ENCODE measurements at regions not wholly inside any gene's neighbourhood (a gene's known extent, or its start where the extent isn't known, plus 50 kb on each side); places are given as distances from the start of the nearest gene placed in this dataset.

DNA sequence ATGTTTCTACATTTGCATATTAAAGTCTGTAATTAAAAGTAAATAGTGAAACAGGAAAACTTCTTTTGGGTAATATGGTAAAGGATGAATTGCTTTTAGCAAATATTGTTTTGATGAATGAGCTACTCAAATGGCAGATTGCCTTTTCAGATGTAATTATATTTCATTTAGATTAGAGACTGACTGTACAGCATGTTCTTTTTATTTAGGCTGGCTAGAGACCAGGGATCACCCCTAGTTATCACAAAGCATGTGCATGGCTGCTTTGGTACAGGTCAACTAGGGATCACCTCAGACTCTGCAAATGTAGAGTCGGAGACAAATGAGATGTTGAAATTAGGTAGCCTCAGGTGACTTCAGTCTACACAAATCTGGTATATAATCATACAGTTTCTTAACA is 214.9 kb upstream of the SEMA6A start:
- no peak for ATAC-seq
- no peaks in the 10 kb centered on the region; the same call in 2 of the 3 replicates for H3K9me3 ChIP-seq
- FAIRE-seq: no peak
- no peak for DNase-seq (ENCODE audit: low read depth in 1 of 2, low spot score in 1 of 2)
- ChIA-PET POLR2A (interaction anchor here (0.6 kb wide), 1 partner anchor 101 kb away, joined by 3 read pairs; no protein-coding TSS in a partner anchor), CTCF (no interaction called here)
- H3K4me2 ChIP-seq: no peak overlapping the region
- no peak overlapping the region for H3K4me3 ChIP-seq
- 21% methylated on average over 1 of the region's 1 CpG for WGBS (ENCODE audit: missing lambda C conversion rate)
- no peaks in the 10 kb centered on the region for H3K4me1 ChIP-seq
- no peak for TF ChIP-seq CHD4 (IDR thresholded peaks at IDR 0.05; ENCODE audit: borderline replicate concordance)
- TF ChIP-seq RNF2 (IDR thresholded peaks at IDR 0.05; ENCODE audit: borderline replicate concordance, low read depth): no peak
- TF ChIP-seq, protein P1, sequence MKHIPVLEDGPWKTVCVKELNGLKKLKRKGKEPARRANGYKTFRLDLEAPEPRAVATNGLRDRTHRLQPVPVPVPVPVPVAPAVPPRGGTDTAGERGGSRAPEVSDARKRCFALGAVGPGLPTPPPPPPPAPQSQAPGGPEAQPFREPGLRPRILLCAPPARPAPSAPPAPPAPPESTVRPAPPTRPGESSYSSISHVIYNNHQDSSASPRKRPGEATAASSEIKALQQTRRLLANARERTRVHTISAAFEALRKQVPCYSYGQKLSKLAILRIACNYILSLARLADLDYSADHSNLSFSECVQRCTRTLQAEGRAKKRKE (CRISPR knock-in tag; IDR thresholded peaks at IDR 0.05; ENCODE audit: low read depth): no peak
- TF ChIP-seq, protein P2, sequence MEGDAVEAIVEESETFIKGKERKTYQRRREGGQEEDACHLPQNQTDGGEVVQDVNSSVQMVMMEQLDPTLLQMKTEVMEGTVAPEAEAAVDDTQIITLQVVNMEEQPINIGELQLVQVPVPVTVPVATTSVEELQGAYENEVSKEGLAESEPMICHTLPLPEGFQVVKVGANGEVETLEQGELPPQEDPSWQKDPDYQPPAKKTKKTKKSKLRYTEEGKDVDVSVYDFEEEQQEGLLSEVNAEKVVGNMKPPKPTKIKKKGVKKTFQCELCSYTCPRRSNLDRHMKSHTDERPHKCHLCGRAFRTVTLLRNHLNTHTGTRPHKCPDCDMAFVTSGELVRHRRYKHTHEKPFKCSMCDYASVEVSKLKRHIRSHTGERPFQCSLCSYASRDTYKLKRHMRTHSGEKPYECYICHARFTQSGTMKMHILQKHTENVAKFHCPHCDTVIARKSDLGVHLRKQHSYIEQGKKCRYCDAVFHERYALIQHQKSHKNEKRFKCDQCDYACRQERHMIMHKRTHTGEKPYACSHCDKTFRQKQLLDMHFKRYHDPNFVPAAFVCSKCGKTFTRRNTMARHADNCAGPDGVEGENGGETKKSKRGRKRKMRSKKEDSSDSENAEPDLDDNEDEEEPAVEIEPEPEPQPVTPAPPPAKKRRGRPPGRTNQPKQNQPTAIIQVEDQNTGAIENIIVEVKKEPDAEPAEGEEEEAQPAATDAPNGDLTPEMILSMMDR (IDR thresholded peaks at IDR 0.05): no peak
- TF ChIP-seq GATA3 (IDR thresholded peaks at IDR 0.05; ENCODE audit: borderline replicate concordance): no peak
- TF ChIP-seq RARB (CRISPR knock-in tag; IDR thresholded peaks at IDR 0.05): no peak
- TF ChIP-seq, protein P3, sequence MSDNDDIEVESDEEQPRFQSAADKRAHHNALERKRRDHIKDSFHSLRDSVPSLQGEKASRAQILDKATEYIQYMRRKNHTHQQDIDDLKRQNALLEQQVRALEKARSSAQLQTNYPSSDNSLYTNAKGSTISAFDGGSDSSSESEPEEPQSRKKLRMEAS (IDR thresholded peaks at IDR 0.05): no peak
- no peak overlapping the region for H3K27ac ChIP-seq

DNA sequence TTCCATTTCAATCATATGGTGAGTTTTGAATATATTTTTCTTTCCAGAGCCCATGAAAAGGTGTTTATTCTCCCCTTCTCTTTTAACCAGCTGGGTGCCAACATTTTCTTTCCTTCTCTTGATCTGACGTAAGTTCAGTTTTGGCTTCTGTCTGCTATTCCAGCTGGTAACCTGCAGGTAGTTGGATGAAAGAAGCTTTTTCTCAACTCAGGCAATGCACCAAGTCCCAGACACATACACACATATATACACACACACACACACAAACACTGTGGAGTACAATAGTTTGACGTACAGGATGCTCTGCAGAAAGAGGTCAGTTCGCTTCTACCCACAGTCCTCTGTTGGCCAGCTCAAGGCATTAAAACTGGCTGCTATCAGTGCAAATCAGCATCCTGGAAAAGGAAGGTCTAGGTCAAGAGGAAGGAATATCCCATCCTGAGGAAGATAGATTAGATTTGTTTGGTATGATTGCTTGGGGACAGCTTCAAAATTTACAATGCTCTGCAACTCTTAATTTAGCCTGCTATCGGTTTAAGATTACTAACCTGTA is 214.3 kb upstream of the SEMA6A start:
- Histone ChIP-seq H3K4me3 (no peak overlapping the region), H3K4me2 (no peak overlapping the region), H3K9me3 (no peaks in the 10 kb centered on the region; the same call in 2 of the 3 replicates), H3K27ac (no peak overlapping the region), H3K4me1 (no peaks in the 10 kb centered on the region)
- no peak for DNase-seq (ENCODE audit: low read depth in 1 of 2, low spot score in 1 of 2)
- WGBS (ENCODE audit: missing lambda C conversion rate): 18% methylated on average over 4 of the region's 4 CpGs
- ChIA-PET CTCF (no interaction called here), POLR2A (interaction anchor here (0.6 kb wide), 1 partner anchor 100 kb away, joined by 3 read pairs; no protein-coding TSS in a partner anchor)
- TF ChIP-seq RFX5 (IDR thresholded peaks at IDR 0.05) (no peak), EHF (CRISPR knock-in tag; IDR thresholded peaks at IDR 0.05) (no peak), GATA3 (IDR thresholded peaks at IDR 0.05; ENCODE audit: borderline replicate concordance) (no peak), JUN (IDR thresholded peaks at IDR 0.05) (no peak), CHD2 (IDR thresholded peaks at IDR 0.05; ENCODE audit: low read length, partially characterized antibody) (no peak)
- TF ChIP-seq, protein P2 (IDR thresholded peaks at IDR 0.05): no peak
- no peak for FAIRE-seq
- ATAC-seq: no peak

DNA sequence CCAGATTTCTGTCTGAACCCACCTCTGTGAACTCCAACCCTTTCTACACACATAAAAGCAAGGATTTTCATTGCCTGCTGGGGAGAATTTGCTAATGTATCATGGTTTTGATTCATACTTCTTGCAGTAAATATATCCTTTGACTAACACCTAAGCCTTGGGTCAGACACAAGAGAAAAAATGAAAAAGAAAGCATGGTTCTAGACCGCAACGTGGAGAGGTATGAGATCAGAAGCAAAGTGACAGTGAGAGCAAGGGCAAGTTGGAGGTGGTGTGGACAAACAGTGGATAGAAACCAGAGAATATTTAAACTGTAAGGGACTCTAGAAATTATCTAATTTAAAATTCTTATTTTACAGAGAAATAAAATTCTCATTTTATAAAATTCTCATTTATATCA is 212.9 kb upstream of the SEMA6A start:
- H3K4me3 ChIP-seq: no peak overlapping the region
- 46% methylated on average over 2 of the region's 2 CpGs for WGBS (ENCODE audit: missing lambda C conversion rate)
- no peak overlapping the region for H3K4me2 ChIP-seq
- no peak for DNase-seq (ENCODE audit: low read depth in 1 of 2, low spot score in 1 of 2)
- CTCF ChIA-PET: no interaction called here
- FAIRE-seq: no peak
- no peaks in the 10 kb centered on the region for H3K4me1 ChIP-seq
- H3K9me3 ChIP-seq: no peaks in the 10 kb centered on the region
- no peak overlapping the region for H3K27ac ChIP-seq
- no peak for ATAC-seq
- POLR2A ChIA-PET: no interaction called here
- no peak for TF ChIP-seq BHLHE40 (IDR thresholded peaks at IDR 0.05; ENCODE audit: low read depth, low read length)

DNA sequence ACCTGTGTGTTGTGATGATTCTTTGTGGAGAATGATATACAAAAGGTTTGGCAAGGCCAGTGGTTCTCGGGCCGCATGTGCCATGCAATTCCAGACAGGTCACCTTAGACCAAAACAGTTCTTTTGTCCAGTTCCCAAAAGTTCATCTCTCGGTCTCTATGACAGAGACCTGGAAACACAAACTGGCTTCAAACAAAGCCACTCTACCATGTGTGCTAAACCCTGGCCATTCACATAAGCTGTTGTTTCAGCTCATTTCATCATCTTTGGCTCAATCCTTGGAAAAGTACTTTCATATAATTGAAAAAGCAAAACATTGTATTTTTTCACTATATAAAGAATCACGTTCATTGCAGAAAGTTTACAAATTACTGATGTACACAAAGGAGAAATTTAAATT is 210.5 kb upstream of the SEMA6A start:
- no peak for DNase-seq (ENCODE audit: low read depth in 1 of 2, low spot score in 1 of 2)
- ChIA-PET POLR2A (no interaction called here), CTCF (interaction anchor here (0.9 kb wide), 1 partner anchor 19 kb away, joined by 3 read pairs; no protein-coding TSS in a partner anchor)
- WGBS (ENCODE audit: missing lambda C conversion rate): 46% methylated on average over 4 of the region's 4 CpGs
- Histone ChIP-seq H3K4me3 (no peak overlapping the region), H3K9me3 (no peaks in the 10 kb centered on the region), H3K27ac (no peak overlapping the region), H3K4me1 (no peaks in the 10 kb centered on the region), H3K4me2 (no peak overlapping the region)
- ATAC-seq: no peak
- TF ChIP-seq CBX8 (IDR thresholded peaks at IDR 0.05) (no peak), CEBPB (IDR thresholded peaks at IDR 0.05) (no peak)
- FAIRE-seq: no peak
